ENCODE measurements at regions not wholly inside any gene's neighbourhood (a gene's known extent, or its start where the extent isn't known, plus 50 kb on each side); places are given as distances from the start of the nearest gene placed in this dataset.

- H3K27me3 ChIP-seq (ENCODE audit: insufficient read depth, low read depth, severe bottlenecking): peaks cover 52% of the 10 kb centered on the region
- DNase-seq: no peak
- H3K9me3 ChIP-seq (ENCODE audit: severe bottlenecking): no peaks in the 10 kb centered on the region
- TF ChIP-seq CTCF (IDR thresholded peaks at IDR 0.05; ENCODE audit: low read depth, low read length): no peak
- no peak overlapping the region for H3K27ac ChIP-seq
- no peaks in the 10 kb centered on the region for H3K36me3 ChIP-seq
- H3K4me3 ChIP-seq (ENCODE audit: low read depth, low read length): no peak overlapping the region
Measured at GRCh38 chr10:62912086-62912485, 95.9 kb upstream of the EGR2 start.

- DNase-seq: no peak
- Histone ChIP-seq H3K36me3 (no peaks in the 10 kb centered on the region), H3K9me3 (ENCODE audit: severe bottlenecking) (no peaks in the 10 kb centered on the region), H3K4me3 (ENCODE audit: low read depth, low read length) (no peak overlapping the region), H3K27me3 (ENCODE audit: insufficient read depth, low read depth, severe bottlenecking) (peaks cover 49% of the 10 kb centered on the region), H3K27ac (no peak overlapping the region)
- no peak for TF ChIP-seq CTCF (IDR thresholded peaks at IDR 0.05; ENCODE audit: low read depth, low read length)
Measured at GRCh38 chr10:62911210-62911963, 95.2 kb upstream of the EGR2 start.

- Histone ChIP-seq H3K27ac (no peak overlapping the region), H3K36me3 (no peaks in the 10 kb centered on the region), H3K27me3 (ENCODE audit: insufficient read depth, low read depth, severe bottlenecking) (peaks cover 29% of the 10 kb centered on the region), H3K4me3 (ENCODE audit: low read depth, low read length) (no peak overlapping the region), H3K9me3 (ENCODE audit: severe bottlenecking) (no peaks in the 10 kb centered on the region)
- TF ChIP-seq CTCF (IDR thresholded peaks at IDR 0.05; ENCODE audit: low read depth, low read length): no peak
- no peak for DNase-seq
Measured at GRCh38 chr10:62907470-62908212, 91.5 kb upstream of the EGR2 start.

DNA sequence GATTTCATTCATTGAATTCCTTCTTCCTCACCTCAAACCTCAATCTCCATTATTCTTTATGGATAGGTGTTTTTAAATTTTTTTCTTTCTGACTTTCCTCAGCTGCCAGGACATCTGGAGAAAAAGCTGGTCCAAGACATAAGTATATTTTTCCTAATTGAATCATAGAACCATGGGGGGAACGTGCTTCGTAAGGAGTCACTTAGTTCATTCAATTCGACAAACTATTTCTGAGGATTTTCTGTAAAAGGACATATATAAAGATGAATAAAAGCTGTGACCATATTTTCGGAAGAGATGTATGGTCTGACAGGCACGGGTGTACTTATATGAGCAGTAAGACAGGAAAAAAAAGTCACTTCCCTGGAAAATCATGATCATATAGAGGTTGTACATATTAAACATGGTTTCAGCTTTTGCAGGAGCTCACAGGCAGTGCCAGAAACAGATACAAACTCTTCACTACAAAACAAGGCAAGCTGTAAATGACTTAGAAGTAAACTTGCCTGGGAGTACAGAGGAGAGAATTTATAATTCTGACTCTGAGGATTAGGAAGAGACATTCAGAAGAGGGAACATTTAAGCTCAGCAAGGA is 88.2 kb upstream of the EGR2 start:
- no peak for DNase-seq
- no peak for TF ChIP-seq CTCF (IDR thresholded peaks at IDR 0.05; ENCODE audit: low read depth, low read length)
- H3K27ac ChIP-seq: no peak overlapping the region

DNA sequence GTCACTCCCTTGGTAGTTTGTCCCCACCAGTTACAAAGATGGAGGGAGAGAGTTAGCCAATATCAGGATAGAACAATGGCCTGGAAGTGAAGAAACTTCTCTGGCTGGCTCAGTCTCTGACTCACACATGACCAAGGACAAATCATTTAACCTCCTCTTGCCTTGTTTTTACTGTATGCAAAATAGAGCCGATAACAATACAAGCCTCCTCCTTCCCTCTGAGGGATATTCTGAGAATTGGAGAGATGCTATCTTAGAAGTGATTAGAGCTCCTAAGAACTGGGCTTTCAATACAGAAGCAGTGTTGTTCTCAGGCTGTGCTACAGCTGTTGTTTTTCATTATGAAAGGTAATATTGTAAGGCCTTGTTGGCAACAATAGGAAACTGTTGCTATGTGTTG is 87.7 kb upstream of the EGR2 start:
- DNase-seq: no peak
- Histone ChIP-seq H3K27me3 (ENCODE audit: insufficient read depth, low read depth, severe bottlenecking) (peaks cover 30% of the 10 kb centered on the region), H3K9me3 (ENCODE audit: severe bottlenecking) (no peaks in the 10 kb centered on the region), H3K27ac (no peak overlapping the region), H3K4me3 (ENCODE audit: low read depth, low read length) (no peak overlapping the region), H3K36me3 (no peaks in the 10 kb centered on the region)
- TF ChIP-seq CTCF (IDR thresholded peaks at IDR 0.05; ENCODE audit: low read depth, low read length): no peak

More for the DNA sequence above, 88.2 kb upstream of the EGR2 start:
- Histone ChIP-seq H3K4me3 (ENCODE audit: low read depth, low read length) (no peak overlapping the region), H3K36me3 (no peaks in the 10 kb centered on the region), H3K27me3 (ENCODE audit: insufficient read depth, low read depth, severe bottlenecking) (peaks cover 32% of the 10 kb centered on the region), H3K9me3 (ENCODE audit: severe bottlenecking) (no peaks in the 10 kb centered on the region)

Measured in WERI-Rb-1 (cell line).